HG03342 (cell line): ENCODE measurements at regions not wholly inside any gene's neighbourhood (a gene's known extent, or its start where the extent isn't known, plus 50 kb on each side); places are given as distances from the start of the nearest gene placed in this dataset.

Source experiments
- ATAC-seq: cut with Tn5 transposase; IDR thresholded peaks from one replicate; pipeline ENCODE4 v1.9.1; 2021; ENCODE audit warnings: mild to moderate bottlenecking, moderate library complexity; ENCODE audit not compliant: unreplicated experiment

DNA sequence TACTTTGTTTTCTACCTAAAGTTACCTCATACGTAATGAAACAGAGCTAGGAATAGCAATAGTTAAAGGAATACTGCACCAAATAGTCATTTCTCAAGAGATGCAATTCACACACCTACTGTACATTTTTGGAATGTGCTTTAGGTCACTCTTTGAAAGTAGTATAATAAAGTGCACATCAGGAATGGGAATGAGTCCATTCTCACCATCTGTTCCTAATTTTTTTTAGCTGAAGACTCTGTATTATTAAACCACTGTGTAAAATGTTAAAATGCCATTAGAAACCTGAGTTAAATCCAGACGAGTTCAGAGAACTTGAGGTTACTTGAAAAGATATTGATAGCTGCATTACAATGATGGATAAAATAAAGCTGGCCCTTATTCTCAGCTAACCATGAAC lies 51.9 kb upstream of the EPHA7 start:
- no peak for ATAC-seq
